GM18867 (cell line): ENCODE measurements at regions not wholly inside any gene's neighbourhood (a gene's known extent, or its start where the extent isn't known, plus 50 kb on each side); places are given as distances from the start of the nearest gene placed in this dataset.
"Not testable (repeated sequence)": the region's sequence is repeated elsewhere in the genome, so short reads cannot be mapped to it uniquely, and the experiment has no call there.

ENCODE experiments used
- ATAC-seq: cut with Tn5 transposase; IDR thresholded peaks from one replicate; pipeline ENCODE4 v1.9.1; 2021; ENCODE audit warnings: mild to moderate bottlenecking, moderate library complexity; ENCODE audit not compliant: unreplicated experiment

- ATAC-seq: no peak
These were observed 142.5 kb downstream of the LCA5 start for GRCh38 chr6:79394690-79395089.

GRCh38 chr6:79392094-79392493 lies 145.1 kb downstream of the LCA5 start:
- ATAC-seq: no peak

GRCh38 chr6:79391480-79391879 lies 145.8 kb downstream of the LCA5 start:
- ATAC-seq: no peak

GRCh38 chr6:79385893-79386292 lies 151.3 kb downstream of the LCA5 start:
- no peak for ATAC-seq

GRCh38 chr6:79385333-79385732 lies 150.9 kb upstream of the HMGN3 start:
- no peak for ATAC-seq

- ATAC-seq: no peak
These were observed 150.4 kb upstream of the HMGN3 start for GRCh38 chr6:79384845-79385244.

GRCh38 chr6:79378957-79379356 lies 144.5 kb upstream of the HMGN3 start:
- no peak for ATAC-seq

- peak; percentile 57 for ATAC-seq
These were observed 143.4 kb upstream of the HMGN3 start for GRCh38 chr6:79377888-79378348.

- ATAC-seq: no peak
These were observed 142.6 kb upstream of the HMGN3 start for GRCh38 chr6:79377047-79377446.

- ATAC-seq: no peak
These were observed 141.3 kb upstream of the HMGN3 start for GRCh38 chr6:79375635-79376337.

GRCh38 chr6:79374308-79374707 lies 139.8 kb upstream of the HMGN3 start:
- ATAC-seq: no peak

- ATAC-seq: no peak
These were observed 139.4 kb upstream of the HMGN3 start for GRCh38 chr6:79373880-79374279.

GRCh38 chr6:79373246-79373645 lies 138.8 kb upstream of the HMGN3 start:
- ATAC-seq: no peak

- no peak for ATAC-seq
These were observed 138.3 kb upstream of the HMGN3 start for GRCh38 chr6:79372757-79373156.

- no peak for ATAC-seq
These were observed 134.5 kb upstream of the HMGN3 start for GRCh38 chr6:79369026-79369425.

- ATAC-seq: not testable (repeated sequence)
These were observed 129.0 kb upstream of the HMGN3 start for GRCh38 chr6:79363441-79363840.

- ATAC-seq: not testable (repeated sequence)
These were observed 126.6 kb upstream of the HMGN3 start for GRCh38 chr6:79361074-79361473.

GRCh38 chr6:79353226-79353625 lies 118.7 kb upstream of the HMGN3 start:
- no peak for ATAC-seq

- no peak for ATAC-seq
These were observed 104.0 kb upstream of the HMGN3 start for GRCh38 chr6:79338493-79338892.

GRCh38 chr6:79335133-79335674 lies 100.7 kb upstream of the HMGN3 start:
- ATAC-seq: peak; percentile 90

GRCh38 chr6:79334674-79335073 lies 100.2 kb upstream of the HMGN3 start:
- ATAC-seq: no peak

- ATAC-seq: no peak
These were observed 96.2 kb upstream of the HMGN3 start for GRCh38 chr6:79330704-79331103.

- ATAC-seq: no peak
These were observed 78.8 kb upstream of the HMGN3 start for GRCh38 chr6:79313254-79313653.
